ENCODE measurements at regions not wholly inside any gene's neighbourhood (a gene's known extent, or its start where the extent isn't known, plus 50 kb on each side); places are given as distances from the start of the nearest gene placed in this dataset.

DNA sequence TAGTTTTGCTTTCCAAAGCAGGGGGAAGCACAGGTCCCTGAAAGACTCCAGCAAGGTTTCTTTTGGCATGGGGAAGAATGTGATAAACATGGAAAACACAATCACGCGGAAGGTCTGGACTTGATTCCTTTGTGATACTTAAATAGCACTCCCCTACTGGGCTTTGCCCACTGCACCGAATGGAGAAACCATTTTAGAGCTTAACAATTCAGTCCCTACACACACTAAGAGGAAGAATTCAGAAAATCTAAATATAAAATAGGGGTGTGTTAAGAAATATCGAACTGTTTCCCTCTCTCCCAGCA is 71.4 kb upstream of the NHSL1 start:
- Histone ChIP-seq H3K27me3 (replicated peaks) (no peaks in the 10 kb centered on the region; the same call in 1 of the 2 replicates), H3K36me3 (no peaks in the 10 kb centered on the region), H3K9me3 (replicated peaks) (no peaks in the 10 kb centered on the region), H3K4me3 (no peak overlapping the region), H3K27ac (no peak overlapping the region), H3K4me1 (replicated peaks) (peaks cover 26% of the 10 kb centered on the region)
- DNase-seq (ENCODE audit: low read depth in 1 of 2, low spot score in 2 of 2) = peak in 1 of 2 experiments; percentile 9

DNA sequence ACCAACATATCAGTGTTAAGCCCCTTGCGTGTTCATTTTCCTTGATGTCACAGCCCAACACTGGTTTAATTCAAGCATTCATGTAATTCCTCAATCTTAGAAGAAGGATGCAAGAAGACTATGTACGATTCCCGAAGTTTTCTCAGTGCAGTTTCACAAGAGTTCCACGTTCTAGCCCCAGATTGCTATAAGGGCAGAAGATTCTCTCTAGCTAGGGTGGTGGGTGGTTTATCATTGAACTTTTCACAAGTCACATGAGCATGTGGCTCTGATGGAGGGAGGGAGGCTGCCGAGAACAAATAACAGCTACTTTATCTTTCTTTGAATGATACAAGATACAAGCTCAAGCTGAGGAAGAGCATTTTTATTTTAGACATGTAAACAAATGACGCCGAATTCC is 71.9 kb upstream of the NHSL1 start:
- Histone ChIP-seq H3K9me3 (replicated peaks) (no peaks in the 10 kb centered on the region), H3K27ac (no peak overlapping the region), H3K4me3 (peak overlapping the region; percentile 27; the same call in 1 of the 2 replicates), H3K36me3 (no peaks in the 10 kb centered on the region), H3K27me3 (replicated peaks) (no peaks in the 10 kb centered on the region; the same call in 1 of the 2 replicates), H3K4me1 (replicated peaks) (peaks cover 26% of the 10 kb centered on the region)
- peak in 1 of 2 experiments; percentile 11 for DNase-seq (ENCODE audit: low read depth in 1 of 2, low spot score in 2 of 2)

DNA sequence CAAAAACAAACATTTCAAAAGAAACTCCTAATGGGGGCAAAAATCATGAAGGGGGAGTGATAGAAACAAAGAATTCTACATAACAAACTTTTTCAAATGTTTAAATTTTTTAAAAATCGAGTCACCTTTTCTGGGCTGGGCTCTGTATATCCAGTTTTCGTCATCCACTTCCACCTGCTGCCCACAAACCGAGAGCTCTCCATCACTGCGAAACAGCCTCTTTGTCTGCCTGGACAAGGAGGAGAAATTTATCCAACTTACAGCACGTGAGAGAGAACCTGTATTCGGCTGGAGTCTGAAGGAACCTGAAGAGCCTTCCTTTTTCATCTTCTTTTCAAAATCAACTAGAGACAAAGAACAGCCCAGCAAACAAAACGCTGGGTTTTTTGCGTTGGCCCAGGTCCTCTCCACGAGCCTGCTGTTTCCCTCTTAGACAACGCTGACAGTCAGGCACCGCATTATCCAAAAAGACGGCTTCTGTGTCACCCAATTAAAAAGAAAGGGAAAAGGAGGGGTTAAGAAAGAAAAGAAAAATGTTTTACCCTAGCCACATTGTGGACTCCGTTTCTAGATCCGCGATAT is 72.4 kb upstream of the NHSL1 start:
- no peak for DNase-seq (ENCODE audit: low read depth in 1 of 2, low spot score in 2 of 2)
- no peaks in the 10 kb centered on the region for H3K36me3 ChIP-seq
- H3K4me3 ChIP-seq = peak overlapping the region; percentile 27
- peaks cover 26% of the 10 kb centered on the region for H3K4me1 ChIP-seq (replicated peaks)
- H3K27ac ChIP-seq = no peak overlapping the region
- H3K9me3 ChIP-seq (replicated peaks) = no peaks in the 10 kb centered on the region
- no peaks in the 10 kb centered on the region; the same call in 1 of the 2 replicates for H3K27me3 ChIP-seq (replicated peaks)

DNA sequence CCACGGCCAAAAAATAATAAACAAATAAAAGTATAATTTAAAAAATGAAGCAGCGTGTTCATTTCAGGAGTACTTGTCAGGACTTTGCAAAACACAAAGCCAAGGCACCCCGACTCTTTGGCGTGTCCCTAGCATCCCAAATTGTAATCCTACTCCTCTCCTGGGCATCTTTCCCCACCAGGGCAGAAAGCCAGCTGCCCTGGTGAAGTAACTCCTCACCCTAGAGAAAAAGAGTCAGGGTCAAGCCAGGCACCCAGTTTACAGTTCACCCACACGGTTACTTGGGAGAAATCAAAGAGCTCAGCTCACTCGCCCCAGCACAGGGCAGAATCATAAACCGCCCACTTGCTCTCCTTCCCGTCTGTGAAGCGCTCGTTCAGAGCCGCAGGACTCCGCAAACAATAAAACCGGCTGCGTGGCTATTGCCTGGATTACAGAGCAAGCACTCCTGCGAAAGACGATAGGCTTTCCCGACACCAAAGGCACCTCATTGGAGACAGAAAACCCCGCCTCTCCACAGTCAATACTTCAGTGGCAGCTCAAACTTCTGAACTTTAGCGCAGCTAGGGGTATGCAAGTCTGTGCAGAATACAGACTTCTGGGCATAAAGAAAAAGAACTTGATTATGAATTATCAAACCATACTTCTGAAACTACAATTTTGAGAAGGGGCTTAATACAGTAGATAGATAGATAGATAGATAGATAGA is 73.0 kb upstream of the NHSL1 start:
- Histone ChIP-seq H3K27ac (no peak overlapping the region), H3K4me1 (replicated peaks) (peaks cover 26% of the 10 kb centered on the region), H3K36me3 (no peaks in the 10 kb centered on the region), H3K4me3 (peak overlapping the region; percentile 27), H3K27me3 (replicated peaks) (no peaks in the 10 kb centered on the region; the same call in 1 of the 2 replicates), H3K9me3 (replicated peaks) (no peaks in the 10 kb centered on the region)
- peak; percentile 49 to 65 for DNase-seq (ENCODE audit: low read depth in 1 of 2, low spot score in 2 of 2)

GRCh38 chr6:138572885-138573284 is 73.6 kb upstream of the NHSL1 start:
- Histone ChIP-seq H3K27me3 (replicated peaks) (no peaks in the 10 kb centered on the region; the same call in 1 of the 2 replicates), H3K4me3 (no peak overlapping the region), H3K27ac (no peak overlapping the region), H3K36me3 (no peaks in the 10 kb centered on the region), H3K9me3 (replicated peaks) (no peaks in the 10 kb centered on the region), H3K4me1 (replicated peaks) (peaks cover 26% of the 10 kb centered on the region)
- DNase-seq (ENCODE audit: low read depth in 1 of 2, low spot score in 2 of 2) = no peak

DNA sequence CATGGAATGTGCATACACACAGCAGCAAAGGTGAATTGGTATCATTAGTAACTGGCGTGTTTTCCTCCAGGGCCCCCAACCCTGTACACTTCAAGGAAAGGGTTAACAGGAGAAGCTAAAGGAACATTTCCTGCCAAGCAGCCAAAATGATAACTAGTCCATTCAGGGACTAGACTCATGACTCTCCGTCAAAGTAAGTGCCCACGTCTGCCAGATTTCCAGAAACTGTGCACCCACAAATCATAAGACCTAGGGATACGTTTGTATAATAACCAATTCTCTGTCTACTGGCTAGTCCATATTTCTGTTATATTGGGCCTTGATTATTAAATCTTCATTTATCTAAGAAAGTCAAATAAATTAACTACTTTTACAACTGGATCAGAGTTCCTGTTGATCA is 76.0 kb upstream of the NHSL1 start:
- no peaks in the 10 kb centered on the region; the same call in 1 of the 2 replicates for H3K27me3 ChIP-seq (replicated peaks)
- no peaks in the 10 kb centered on the region for H3K36me3 ChIP-seq
- no peaks in the 10 kb centered on the region for H3K9me3 ChIP-seq (replicated peaks)
- H3K4me3 ChIP-seq = no peak overlapping the region
- DNase-seq (ENCODE audit: low read depth in 1 of 2, low spot score in 2 of 2) = no peak
- no peak overlapping the region for H3K27ac ChIP-seq
- peaks cover 22% of the 10 kb centered on the region for H3K4me1 ChIP-seq (replicated peaks)

DNA sequence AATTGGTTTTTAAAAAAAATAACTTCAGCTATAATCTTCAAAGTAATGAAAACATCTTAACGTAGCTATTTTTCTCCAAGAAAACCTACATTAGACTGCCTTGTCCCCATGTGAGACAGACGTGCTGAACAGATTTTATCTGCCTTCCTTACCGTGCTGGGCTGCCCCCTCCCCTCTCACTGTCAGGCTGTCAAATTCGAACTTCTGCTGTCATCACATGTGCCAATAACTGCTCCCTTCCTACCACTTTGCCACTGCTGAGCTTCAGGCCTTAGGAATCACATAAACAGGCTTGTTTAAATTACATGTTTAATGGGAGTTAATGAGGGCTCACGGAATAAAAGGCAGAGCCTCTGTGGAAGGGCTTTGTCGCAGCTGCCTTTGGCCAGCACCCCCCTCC is 77.0 kb upstream of the NHSL1 start:
- H3K27ac ChIP-seq = no peak overlapping the region

GRCh38 chr6:138577151-138577915 is 78.0 kb upstream of the NHSL1 start:
- Histone ChIP-seq H3K4me3 (no peak overlapping the region), H3K9me3 (replicated peaks) (no peaks in the 10 kb centered on the region), H3K4me1 (replicated peaks) (peaks cover under 1% of the 10 kb centered on the region; the same call in 1 of the 2 replicates), H3K27me3 (replicated peaks) (no peaks in the 10 kb centered on the region), H3K27ac (no peak overlapping the region), H3K36me3 (no peaks in the 10 kb centered on the region)
- DNase-seq (ENCODE audit: low read depth in 1 of 2, low spot score in 2 of 2) = no peak

More for the DNA sequence above, 77.0 kb upstream of the NHSL1 start:
- Histone ChIP-seq H3K9me3 (replicated peaks) (no peaks in the 10 kb centered on the region), H3K4me3 (no peak overlapping the region), H3K36me3 (no peaks in the 10 kb centered on the region), H3K4me1 (replicated peaks) (peaks cover 11% of the 10 kb centered on the region), H3K27me3 (replicated peaks) (no peaks in the 10 kb centered on the region; the same call in 1 of the 2 replicates)
- DNase-seq (ENCODE audit: low read depth in 1 of 2, low spot score in 2 of 2) = no peak

DNA sequence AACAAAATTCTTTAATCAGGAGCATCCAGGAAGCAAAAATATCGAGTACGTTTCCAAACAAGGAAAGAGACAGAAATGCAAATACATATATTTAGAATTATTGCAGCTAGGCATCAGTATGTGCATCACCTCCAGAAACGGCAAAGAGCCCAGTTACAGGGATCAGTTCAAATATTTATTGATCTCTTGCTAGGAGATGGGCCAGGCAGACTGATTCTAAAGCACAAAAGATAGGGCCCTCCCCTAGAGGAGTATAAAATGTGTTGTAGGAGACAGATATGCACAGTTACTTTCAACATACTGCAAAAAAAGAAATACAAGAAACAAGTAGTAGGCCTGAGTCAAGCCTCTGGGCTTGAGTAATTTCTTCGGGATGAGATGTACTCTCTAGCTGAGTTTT is 80.7 kb upstream of the NHSL1 start:
- Histone ChIP-seq H3K27ac (no peak overlapping the region), H3K4me1 (replicated peaks) (no peaks in the 10 kb centered on the region), H3K27me3 (replicated peaks) (no peaks in the 10 kb centered on the region), H3K36me3 (no peaks in the 10 kb centered on the region), H3K4me3 (no peak overlapping the region), H3K9me3 (replicated peaks) (no peaks in the 10 kb centered on the region)
- no peak for DNase-seq (ENCODE audit: low read depth in 1 of 2, low spot score in 2 of 2)

GRCh38 chr6:138580801-138581200 is 81.5 kb upstream of the NHSL1 start:
- DNase-seq (ENCODE audit: low read depth in 1 of 2, low spot score in 2 of 2) = no peak
- H3K27me3 ChIP-seq (replicated peaks) = no peaks in the 10 kb centered on the region
- H3K9me3 ChIP-seq (replicated peaks) = no peaks in the 10 kb centered on the region
- no peaks in the 10 kb centered on the region for H3K4me1 ChIP-seq (replicated peaks)
- H3K36me3 ChIP-seq = no peaks in the 10 kb centered on the region
- H3K4me3 ChIP-seq = no peak overlapping the region
- H3K27ac ChIP-seq = no peak overlapping the region

DNA sequence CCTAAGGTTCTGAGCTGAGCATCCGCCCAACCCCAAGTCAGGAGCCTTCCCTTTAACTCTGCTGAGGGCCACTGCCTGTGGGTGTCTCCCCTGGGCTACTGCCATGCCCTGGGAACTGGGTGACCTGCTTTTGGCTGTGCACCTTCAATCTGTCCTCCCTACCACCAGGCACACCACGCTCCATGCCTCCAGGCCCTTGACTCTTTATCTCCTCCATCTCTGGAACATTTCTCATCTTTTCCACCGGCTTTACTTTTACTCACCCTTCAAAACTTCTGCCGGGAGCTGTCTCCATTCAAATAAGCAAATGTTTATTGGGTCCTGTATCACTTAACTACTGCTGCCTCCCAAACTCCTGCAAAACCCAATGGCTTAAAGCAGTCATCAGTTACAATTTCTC is 83.3 kb upstream of the NHSL1 start:
- DNase-seq (ENCODE audit: low read depth in 1 of 2, low spot score in 2 of 2) = no peak
- H3K9me3 ChIP-seq (replicated peaks) = no peaks in the 10 kb centered on the region
- H3K4me1 ChIP-seq (replicated peaks) = peaks cover under 1% of the 10 kb centered on the region
- no peaks in the 10 kb centered on the region for H3K27me3 ChIP-seq (replicated peaks)
- H3K27ac ChIP-seq = no peak overlapping the region
- H3K4me3 ChIP-seq = no peak overlapping the region
- no peaks in the 10 kb centered on the region for H3K36me3 ChIP-seq

DNA sequence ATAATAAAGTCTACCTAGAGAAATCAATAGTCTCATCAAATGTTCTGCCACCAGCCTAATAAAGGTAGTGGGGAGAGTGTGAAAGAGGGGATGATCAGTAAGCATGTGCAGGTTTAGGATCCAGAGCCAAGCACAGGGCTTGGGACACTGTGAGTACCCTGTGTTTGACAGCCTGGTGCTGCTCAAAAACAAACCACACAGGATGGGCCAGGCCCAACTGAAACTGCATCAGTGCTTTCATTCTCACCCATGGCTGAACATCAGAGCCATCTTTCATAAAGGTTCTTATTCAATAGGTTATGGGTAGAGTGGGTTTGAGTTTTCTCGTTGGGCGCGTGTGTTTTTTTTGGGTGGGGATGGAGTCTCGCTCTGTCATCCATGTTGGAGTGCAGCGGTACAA is 87.3 kb upstream of the NHSL1 start:
- no peak for DNase-seq (ENCODE audit: low read depth in 1 of 2, low spot score in 2 of 2)
- Histone ChIP-seq H3K4me1 (replicated peaks) (peaks cover 5% of the 10 kb centered on the region), H3K27ac (no peak overlapping the region), H3K27me3 (replicated peaks) (no peaks in the 10 kb centered on the region), H3K9me3 (replicated peaks) (no peaks in the 10 kb centered on the region), H3K36me3 (no peaks in the 10 kb centered on the region), H3K4me3 (no peak overlapping the region)

DNA sequence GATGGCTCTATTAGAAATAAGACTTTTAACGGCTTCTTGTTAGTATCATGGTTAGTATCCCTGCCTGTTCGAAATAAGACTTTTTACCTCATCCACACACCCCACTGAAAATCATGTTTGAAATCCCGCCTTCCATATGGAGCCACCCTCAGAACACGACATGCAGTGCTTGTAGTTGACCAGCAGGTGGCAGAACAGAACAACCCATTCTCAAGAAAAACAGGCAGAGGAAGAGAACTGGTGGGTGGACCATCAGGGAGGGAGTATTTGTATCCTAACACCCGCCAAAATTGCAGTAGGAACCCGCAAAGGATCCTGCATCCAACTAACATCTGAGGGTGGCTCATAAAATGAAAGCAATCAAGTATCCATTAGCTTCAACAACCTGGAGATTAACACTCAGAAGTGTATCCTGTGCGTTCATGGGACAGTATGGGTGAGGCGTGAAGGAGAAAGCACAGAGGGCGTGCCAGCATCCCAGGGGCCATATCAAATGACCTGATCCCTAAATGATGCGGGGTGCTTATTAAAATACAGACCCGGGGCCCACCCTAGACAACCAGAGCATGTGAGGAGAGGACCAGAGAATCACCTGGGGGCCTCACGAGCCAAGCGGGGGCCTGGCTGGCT is 89.6 kb upstream of the NHSL1 start:
- H3K27ac ChIP-seq = no peak overlapping the region
- peaks cover 19% of the 10 kb centered on the region for H3K4me1 ChIP-seq (replicated peaks)
- H3K27me3 ChIP-seq (replicated peaks) = no peaks in the 10 kb centered on the region
- no peak overlapping the region for H3K4me3 ChIP-seq
- H3K36me3 ChIP-seq = no peaks in the 10 kb centered on the region
- DNase-seq (ENCODE audit: low read depth in 1 of 2, low spot score in 2 of 2) = peak; percentile 58 to 68
- H3K9me3 ChIP-seq (replicated peaks) = no peaks in the 10 kb centered on the region
